ENCODE measurements at regions not wholly inside any gene's neighbourhood (a gene's known extent, or its start where the extent isn't known, plus 50 kb on each side); places are given as distances from the start of the nearest gene placed in this dataset.

- TF ChIP-seq CTCF (IDR thresholded peaks at IDR 0.05) = no peak
- TF ChIP-seq POLR2A (IDR thresholded peaks at IDR 0.05) = no peak
Observed at GRCh38 chr7:29637374-29637773, 73.7 kb downstream of the PRR15 start.
